ENCODE measurements at regions not wholly inside any gene's neighbourhood (a gene's known extent, or its start where the extent isn't known, plus 50 kb on each side); places are given as distances from the start of the nearest gene placed in this dataset.

GRCh38 chr14:40674502-40674901 lies 932.2 kb upstream of the LRFN5 start:
- TF ChIP-seq CTCF (conservative IDR thresholded peaks at IDR 0.05; ENCODE audit: low read depth, low read length) (no peak), EZH2 (IDR thresholded peaks at IDR 0.05; ENCODE audit: low read length, unreplicated experiment) (no peak), EZH2phosphoT487 (IDR thresholded peaks at IDR 0.05; ENCODE audit: borderline replicate concordance, low read length) (no peak)
